Karpas-422 (cell line): ENCODE measurements at regions not wholly inside any gene's neighbourhood (a gene's known extent, or its start where the extent isn't known, plus 50 kb on each side); places are given as distances from the start of the nearest gene placed in this dataset.

Source experiments
- DNase-seq: peaks from one replicate; pipeline ENCODE4 v3.0.0-alpha.2; 2015
- H2AFZ ChIP-seq: fragments of 200-600 bp; sonication (generic); 2 replicates; pipeline ENCODE4 v1.6.1; 2014; ENCODE audit warnings: antibody characterized with exemption, low read length, mixed read lengths
- H3K27ac ChIP-seq: fragments of 200-600 bp; sonication (generic); 2 replicates; pipeline ENCODE4 v1.5.1; 2014; ENCODE audit warnings: mild to moderate bottlenecking, low read length, moderate library complexity
- H3K27me3 ChIP-seq: fragments of 200-600 bp; sonication (generic); 2 replicates; pipeline ENCODE4 v1.6.1; 2014; ENCODE audit warnings: low read length, mixed read lengths
- H3K36me3 ChIP-seq: fragments of 200-600 bp; sonication (generic); 2 replicates; pipeline ENCODE4 v1.6.1; 2014; ENCODE audit warnings: low read length, mixed read lengths; ENCODE audit not compliant: insufficient read depth
- H3K4me1 ChIP-seq: fragments of 200-600 bp; sonication (generic); 2 replicates; pipeline ENCODE4 v1.6.1; 2014; ENCODE audit warnings: mild to moderate bottlenecking, low read length, mixed read lengths
- H3K4me2 ChIP-seq: fragments of 200-600 bp; sonication (generic); 2 replicates; pipeline ENCODE4 v1.6.1; 2014; ENCODE audit warnings: low read length, low read depth, mild to moderate bottlenecking; ENCODE audit not compliant: poor library complexity, severe bottlenecking
- H3K4me3 ChIP-seq: fragments of 200-600 bp; sonication (generic); 2 replicates; pipeline ENCODE4 v1.5.1; 2014; ENCODE audit warnings: mild to moderate bottlenecking, antibody characterized with exemption, low read length, mixed read lengths
- H3K79me2 ChIP-seq: fragments of 200-600 bp; sonication (generic); 2 replicates; pipeline ENCODE4 v1.6.1; 2014; ENCODE audit warnings: mild to moderate bottlenecking, low read length, mixed read lengths
- H3K9ac ChIP-seq: fragments of 200-600 bp; sonication (generic); 2 replicates; pipeline ENCODE4 v1.6.0; 2014; ENCODE audit warnings: low read length
- H3K9me2 ChIP-seq: fragments of 200-600 bp; sonication (generic), shearing (Covaris generic); replicated peaks from 2 replicates; pipeline ENCODE4 v1.6.0; 2014; ENCODE audit warnings: mild to moderate bottlenecking, low read length, moderate library complexity; ENCODE audit not compliant: insufficient read depth
- H3K9me3 ChIP-seq: fragments of 300-700, 200-600 bp; sonication (generic); 2 replicates; pipeline ENCODE4 v1.6.1; 2014; ENCODE audit warnings: low read length, mixed read lengths
- H4K20me1 ChIP-seq: fragments of 200-600 bp; sonication (generic); 2 replicates; pipeline ENCODE4 v1.6.1; 2014; ENCODE audit warnings: mild to moderate bottlenecking, antibody characterized with exemption, low read length, low read depth; ENCODE audit not compliant: insufficient read depth

GRCh38 chr5:138648841-138649240, 73.6 kb upstream of the HSPA9 start:
- Histone ChIP-seq H3K4me2 (no peak overlapping the region), H3K79me2 (no peaks in the 10 kb centered on the region), H3K36me3 (no peaks in the 10 kb centered on the region), H3K9me2 (no peaks in the 10 kb centered on the region), H3K27ac (no peak overlapping the region), H3K9me3 (no peaks in the 10 kb centered on the region), H3K27me3 (no peaks in the 10 kb centered on the region), H3K4me1 (peaks cover 30% of the 10 kb centered on the region), H2AFZ (no peak overlapping the region), H3K9ac (no peak overlapping the region), H4K20me1 (no peaks in the 10 kb centered on the region), H3K4me3 (no peak overlapping the region)
- no peak for DNase-seq

GRCh38 chr5:138647794-138648410, 72.7 kb upstream of the HSPA9 start:
- no peak overlapping the region for H2AFZ ChIP-seq
- no peaks in the 10 kb centered on the region for H3K9me3 ChIP-seq
- H3K9ac ChIP-seq, result no peak overlapping the region
- no peak overlapping the region for H3K27ac ChIP-seq
- DNase-seq, result peak; percentile 33
- peaks cover 34% of the 10 kb centered on the region for H3K4me1 ChIP-seq
- no peaks in the 10 kb centered on the region for H3K27me3 ChIP-seq
- no peaks in the 10 kb centered on the region for H4K20me1 ChIP-seq
- no peaks in the 10 kb centered on the region for H3K79me2 ChIP-seq
- no peaks in the 10 kb centered on the region for H3K36me3 ChIP-seq
- H3K4me3 ChIP-seq, result no peak overlapping the region
- H3K9me2 ChIP-seq, result no peaks in the 10 kb centered on the region
- no peak overlapping the region for H3K4me2 ChIP-seq

GRCh38 chr5:138647261-138647788, 72.1 kb upstream of the HSPA9 start:
- Histone ChIP-seq H3K4me3 (no peak overlapping the region), H3K9ac (no peak overlapping the region), H3K9me3 (no peaks in the 10 kb centered on the region), H3K4me1 (peaks cover 36% of the 10 kb centered on the region), H3K27ac (no peak overlapping the region), H2AFZ (no peak overlapping the region), H3K36me3 (no peaks in the 10 kb centered on the region), H3K79me2 (no peaks in the 10 kb centered on the region), H3K27me3 (no peaks in the 10 kb centered on the region), H3K9me2 (no peaks in the 10 kb centered on the region), H4K20me1 (no peaks in the 10 kb centered on the region), H3K4me2 (no peak overlapping the region)
- DNase-seq, result peak; percentile 24

GRCh38 chr5:138646671-138647070, 71.5 kb upstream of the HSPA9 start:
- no peaks in the 10 kb centered on the region for H3K79me2 ChIP-seq
- H3K36me3 ChIP-seq, result no peaks in the 10 kb centered on the region
- H3K4me3 ChIP-seq, result no peak overlapping the region
- H4K20me1 ChIP-seq, result no peaks in the 10 kb centered on the region
- H3K4me1 ChIP-seq, result peaks cover 36% of the 10 kb centered on the region
- H2AFZ ChIP-seq, result no peak overlapping the region
- H3K9ac ChIP-seq, result no peak overlapping the region
- DNase-seq, result peak; percentile 25
- no peaks in the 10 kb centered on the region for H3K9me3 ChIP-seq
- H3K9me2 ChIP-seq, result no peaks in the 10 kb centered on the region
- no peaks in the 10 kb centered on the region for H3K27me3 ChIP-seq
- H3K4me2 ChIP-seq, result no peak overlapping the region
- H3K27ac ChIP-seq, result no peak overlapping the region

- Histone ChIP-seq H3K9me2 (no peaks in the 10 kb centered on the region), H3K4me1 (peaks cover 34% of the 10 kb centered on the region), H3K9me3 (no peaks in the 10 kb centered on the region), H3K4me2 (no peak overlapping the region), H3K4me3 (no peak overlapping the region), H4K20me1 (no peaks in the 10 kb centered on the region), H3K27me3 (no peaks in the 10 kb centered on the region), H3K79me2 (no peaks in the 10 kb centered on the region), H3K27ac (no peak overlapping the region), H3K36me3 (no peaks in the 10 kb centered on the region), H2AFZ (no peak overlapping the region), H3K9ac (no peak overlapping the region)
- peak; percentile 29 for DNase-seq
These were observed 70.8 kb upstream of the HSPA9 start for GRCh38 chr5:138645778-138646575.

GRCh38 chr5:138643040-138643791, 68.0 kb upstream of the HSPA9 start:
- Histone ChIP-seq H3K9me3 (no peaks in the 10 kb centered on the region), H3K4me1 (peaks cover 20% of the 10 kb centered on the region), H3K27ac (no peak overlapping the region)

GRCh38 chr5:138641547-138642298, 66.5 kb upstream of the HSPA9 start:
- peaks cover 20% of the 10 kb centered on the region for H3K4me1 ChIP-seq
- H3K9me3 ChIP-seq, result no peaks in the 10 kb centered on the region
- no peaks in the 10 kb centered on the region for H4K20me1 ChIP-seq
- no peaks in the 10 kb centered on the region for H3K36me3 ChIP-seq
- H3K27ac ChIP-seq, result no peak overlapping the region
- DNase-seq, result peak; percentile 93
- H2AFZ ChIP-seq, result no peak overlapping the region
- no peaks in the 10 kb centered on the region for H3K79me2 ChIP-seq
- no peaks in the 10 kb centered on the region for H3K27me3 ChIP-seq
- no peaks in the 10 kb centered on the region for H3K9me2 ChIP-seq
- H3K4me2 ChIP-seq, result no peak overlapping the region
- no peak overlapping the region for H3K9ac ChIP-seq
- H3K4me3 ChIP-seq, result no peak overlapping the region

More at GRCh38 chr5:138643040-138643791, 68.0 kb upstream of the HSPA9 start:
- H3K36me3 ChIP-seq, result no peaks in the 10 kb centered on the region
- H3K9ac ChIP-seq, result peak overlapping the region; percentile 9; the same call in 1 of the 2 replicates
- no peak overlapping the region; the same call in 1 of the 2 replicates for H2AFZ ChIP-seq
- H3K9me2 ChIP-seq, result no peaks in the 10 kb centered on the region
- no peaks in the 10 kb centered on the region for H3K79me2 ChIP-seq
- no peak overlapping the region for H3K4me3 ChIP-seq
- no peak overlapping the region for H3K4me2 ChIP-seq
- H3K27me3 ChIP-seq, result no peaks in the 10 kb centered on the region
- H4K20me1 ChIP-seq, result no peaks in the 10 kb centered on the region
- DNase-seq, result no peak
